ENCODE measurements at regions not wholly inside any gene's neighbourhood (a gene's known extent, or its start where the extent isn't known, plus 50 kb on each side); places are given as distances from the start of the nearest gene placed in this dataset.
A peak's percentile ranks its signal among the peaks of the same experiment; 100 is the strongest.

- DNase-seq (ENCODE audit: low read depth, low spot score) (no peak), FAIRE-seq (no peak), ATAC-seq (peak; percentile 75)
- Histone ChIP-seq H3K9ac (ENCODE audit: control insufficient read depth, insufficient read depth, low read length) (no peak overlapping the region), H4K20me1 (ENCODE audit: control insufficient read depth, insufficient read depth) (no peaks in the 10 kb centered on the region), H3K4me1 (ENCODE audit: control insufficient read depth, insufficient read depth, low read length) (no peaks in the 10 kb centered on the region), H3K27ac (ENCODE audit: control insufficient read depth, insufficient read depth) (no peak overlapping the region), H3K9me3 (replicated peaks; ENCODE audit: control insufficient read depth, insufficient read depth, low read length) (no peaks in the 10 kb centered on the region), H3K27me3 (replicated peaks in 1 of 2; ENCODE audit: control insufficient read depth in 2 of 2, insufficient read depth in 2 of 2, low read length in 1 of 2) (no peaks in the 10 kb centered on the region), H3K79me2 (ENCODE audit: control insufficient read depth, insufficient read depth, low read length) (no peaks in the 10 kb centered on the region), H3K4me3 (no peak overlapping the region), H2AFZ (ENCODE audit: control insufficient read depth, low read depth, low read length) (no peak overlapping the region), H3K4me2 (ENCODE audit: control insufficient read depth, insufficient read depth) (no peak overlapping the region), H3K36me3 (ENCODE audit: control insufficient read depth in 2 of 2, insufficient read depth in 2 of 2, low read length in 1 of 2) (no peaks in the 10 kb centered on the region)
- 4% methylated on average over 1 of the region's 1 CpG for WGBS (ENCODE audit: insufficient coverage, insufficient replicate concordance, low lambda C conversion rate, missing lambda C conversion rate)
- RAD21 ChIA-PET (ENCODE audit: unreplicated experiment): no interaction called here
- TF ChIP-seq CREM (IDR thresholded peaks at IDR 0.05; ENCODE audit: low read depth) (no peak), CHD4 (IDR thresholded peaks at IDR 0.05) (no peak), HDAC2 (IDR thresholded peaks at IDR 0.05) (no peak), NFIC (IDR thresholded peaks at IDR 0.05; ENCODE audit: low read depth, low read length) (no peak), CHD1 (IDR thresholded peaks at IDR 0.05; ENCODE audit: low read depth, low read length) (no peak)
- BruUV-seq (replicated peaks): no TSS peak
- CTCF ChIA-PET: interaction anchor here (1.1 kb wide), 1 partner anchor 8 kb away, joined by 3 read pairs; no protein-coding TSS in a partner anchor
- SMC1A ChIA-PET (ENCODE audit: uncharacterized antibody, unreplicated experiment): no interaction called here
- in situ Hi-C loops (cut with MboI) (no loop called here), intact Hi-C loops (cut with micrococcal nuclease; ENCODE audit: unreplicated experiment) (no loop called here)
- POLR2A ChIA-PET: no interaction called here
Measured at GRCh38 chr7:91345449-91345848, 81.2 kb downstream of the FZD1 start.

GRCh38 chr7:91346426-91346825 is 82.2 kb downstream of the FZD1 start:
- Histone ChIP-seq H3K79me2 (ENCODE audit: control insufficient read depth, insufficient read depth, low read length) (no peaks in the 10 kb centered on the region), H3K4me1 (ENCODE audit: control insufficient read depth, insufficient read depth, low read length) (no peaks in the 10 kb centered on the region), H3K4me2 (ENCODE audit: control insufficient read depth, insufficient read depth) (no peak overlapping the region), H3K27me3 (replicated peaks in 1 of 2; ENCODE audit: control insufficient read depth in 2 of 2, insufficient read depth in 2 of 2, low read length in 1 of 2) (no peaks in the 10 kb centered on the region), H3K27ac (ENCODE audit: control insufficient read depth, insufficient read depth) (no peak overlapping the region), H3K4me3 (no peak overlapping the region), H3K9me3 (replicated peaks; ENCODE audit: control insufficient read depth, insufficient read depth, low read length) (no peaks in the 10 kb centered on the region), H4K20me1 (ENCODE audit: control insufficient read depth, insufficient read depth) (no peaks in the 10 kb centered on the region), H2AFZ (ENCODE audit: control insufficient read depth, low read depth, low read length) (no peak overlapping the region), H3K9ac (ENCODE audit: control insufficient read depth, insufficient read depth, low read length) (no peak overlapping the region), H3K36me3 (ENCODE audit: control insufficient read depth in 2 of 2, insufficient read depth in 2 of 2, low read length in 1 of 2) (no peaks in the 10 kb centered on the region)
- intact Hi-C loops (cut with micrococcal nuclease; ENCODE audit: unreplicated experiment): no loop called here
- in situ Hi-C loops (cut with MboI): no loop called here
- ChIA-PET CTCF (interaction anchor here (0.9 kb wide), 1 partner anchor 26 kb away, joined by 3 read pairs; no protein-coding TSS in a partner anchor), POLR2A (no interaction called here), RAD21 (ENCODE audit: unreplicated experiment) (no interaction called here), SMC1A (ENCODE audit: uncharacterized antibody, unreplicated experiment) (interaction anchor here (0.9 kb wide), 1 partner anchor 12 kb away, joined by 3 read pairs; no protein-coding TSS in a partner anchor)
- FAIRE-seq (no peak), DNase-seq (ENCODE audit: low read depth, low spot score) (no peak), ATAC-seq (no peak)
- BruUV-seq (replicated peaks): no TSS peak
- TF ChIP-seq RB1 (IDR thresholded peaks at IDR 0.05; ENCODE audit: borderline replicate concordance): no peak
- no peak for TF ChIP-seq POLR2AphosphoS2 (IDR thresholded peaks at IDR 0.05; ENCODE audit: low read depth, low read length)
- no peak for TF ChIP-seq EZH2 (IDR thresholded peaks at IDR 0.05; ENCODE audit: borderline replicate concordance, control insufficient read depth, low read depth, low read length)
